A549 (cell line): ENCODE measurements at regions not wholly inside any gene's neighbourhood (a gene's known extent, or its start where the extent isn't known, plus 50 kb on each side); places are given as distances from the start of the nearest gene placed in this dataset.

Source experiments
- BHLHE40 ChIP-seq: IDR thresholded peaks from 2 replicates; pipeline ENCODE4 v1.6.1; 2012; ENCODE audit warnings: low read depth, low read length, inconsistent platforms
- CEBPB ChIP-seq, 2 experiments: fragments of >200 bp in 1 of 2; sonication (Bioruptor Twin) in 1 of 2; formaldehyde crosslinking in 1 of 2; IDR thresholded peaks; 2 replicates each; pipeline ENCODE4 v1.6.1; 2012 to 2016
- CTCF ChIP-seq: fragments of >200 bp; sonication (Bioruptor Twin); formaldehyde crosslinking; IDR thresholded peaks from 3 replicates; pipeline ENCODE4 v1.5.1; 2016
- ELK1 ChIP-seq: fragments of 150-350 bp; IDR thresholded peaks from 2 replicates; pipeline ENCODE4 v1.6.1; 2014; ENCODE audit warnings: low read depth, mild to moderate bottlenecking, low read length
- EP300 ChIP-seq, 2 experiments: fragments of >200 bp; sonication (Bioruptor Twin); formaldehyde crosslinking; IDR thresholded peaks; 2 replicates in 1 of 2; 3 replicates in 1 of 2; pipeline ENCODE4 v1.6.1; 2016 to 2017
- JUN ChIP-seq, 2 experiments: fragments of >200 bp; sonication (Bioruptor Twin); formaldehyde crosslinking; IDR thresholded peaks; 2 replicates in 1 of 2; 3 replicates in 1 of 2; pipeline ENCODE4 v1.6.1; 2016 to 2017
- MAFK ChIP-seq: fragments of 450-650 bp; IDR thresholded peaks from 2 replicates; pipeline ENCODE4 v1.6.1; 2014; ENCODE audit not compliant: partially characterized antibody
- POLR2A ChIP-seq: IDR thresholded peaks from 2 replicates; pipeline ENCODE4 v1.6.1; 2012; ENCODE audit warnings: mild to moderate bottlenecking, low read length
- REST ChIP-seq: fragments of 200-600 bp; sonication (generic); IDR thresholded peaks from 2 replicates; pipeline ENCODE4 v1.6.1; 2016; ENCODE audit warnings: antibody characterized with exemption, mild to moderate bottlenecking, moderate library complexity
- RFX5 ChIP-seq: fragments of 450-650 bp; IDR thresholded peaks from 2 replicates; pipeline ENCODE4 v1.7.1; 2014; ENCODE audit warnings: antibody characterized with exemption, mild to moderate bottlenecking, moderate library complexity
- RNF2 ChIP-seq: fragments of 200-600 bp; sonication (generic); IDR thresholded peaks from 2 replicates; pipeline ENCODE4 v1.6.1; 2016; ENCODE audit warnings: low read depth, mild to moderate bottlenecking, antibody characterized with exemption, moderate library complexity, borderline replicate concordance
- TP53 ChIP-seq: fragments of 250-450 bp; sonication (Bioruptor Pico); IDR thresholded peaks from 2 replicates; pipeline ENCODE4 v1.5.0; 2021; ENCODE audit warnings: mild to moderate bottlenecking, moderate library complexity

- TF ChIP-seq CTCF (no peak), MAFK (no peak), POLR2A (no peak), RNF2 (no peak), RFX5 (no peak), REST (no peak), TP53 (CRISPR knock-in tag) (no peak), EP300 (IDR thresholded peaks at IDR 0.05) (no peak), ELK1 (no peak), BHLHE40 (no peak), JUN (IDR thresholded peaks at IDR 0.05) (no peak), CEBPB (IDR thresholded peaks at IDR 0.05) (no peak)
Observed at GRCh38 chr3:124443446-124443845, 286.8 kb upstream of the UMPS start.
